Ishikawa (cell line): ENCODE measurements at regions not wholly inside any gene's neighbourhood (a gene's known extent, or its start where the extent isn't known, plus 50 kb on each side); places are given as distances from the start of the nearest gene placed in this dataset.

Experiments used
- CEBPB ChIP-seq: IDR thresholded peaks from 2 replicates; pipeline ENCODE4 v1.6.1; 2012
- CREB1 ChIP-seq: IDR thresholded peaks from 2 replicates; pipeline ENCODE4 v1.6.1; 2012; ENCODE audit warnings: low read depth
- EGR1 ChIP-seq: IDR thresholded peaks from 2 replicates; pipeline ENCODE4 v1.6.1; 2012
- EP300 ChIP-seq: IDR thresholded peaks from 2 replicates; pipeline ENCODE4 v1.6.1; 2012; ENCODE audit warnings: borderline replicate concordance
- FOXM1 ChIP-seq: IDR thresholded peaks from 2 replicates; pipeline ENCODE4 v1.6.1; 2012; ENCODE audit warnings: low read depth, borderline replicate concordance
- MAX ChIP-seq: IDR thresholded peaks from 2 replicates; pipeline ENCODE4 v1.6.1; 2012
- NFIC ChIP-seq: IDR thresholded peaks from 2 replicates; pipeline ENCODE4 v1.6.1; 2012
- RAD21 ChIP-seq: IDR thresholded peaks from 2 replicates; pipeline ENCODE4 v1.6.1; 2012; ENCODE audit warnings: low read depth
- TAF1 ChIP-seq: IDR thresholded peaks from 2 replicates; pipeline ENCODE4 v1.6.1; 2012; ENCODE audit warnings: low read depth, mild to moderate bottlenecking
- TCF12 ChIP-seq: IDR thresholded peaks from 2 replicates; pipeline ENCODE4 v1.6.1; 2012; ENCODE audit warnings: low read depth
- TEAD4 ChIP-seq: IDR thresholded peaks from 2 replicates; pipeline ENCODE4 v1.6.1; 2012
- YY1 ChIP-seq: IDR thresholded peaks from 2 replicates; pipeline ENCODE4 v1.6.1; 2012; ENCODE audit warnings: low read depth
- ZBTB7A ChIP-seq: IDR thresholded peaks from 2 replicates; pipeline ENCODE4 v1.6.1; 2012; ENCODE audit warnings: low read depth
- TF ChIP-seq, protein P1 (sequence below): IDR thresholded peaks from 2 replicates; pipeline ENCODE4 v1.6.1; 2012
- TF ChIP-seq, protein P2 (sequence below): IDR thresholded peaks from 2 replicates; pipeline ENCODE4 v1.6.1; 2012; ENCODE audit warnings: low read depth, mild to moderate bottlenecking

DNA sequence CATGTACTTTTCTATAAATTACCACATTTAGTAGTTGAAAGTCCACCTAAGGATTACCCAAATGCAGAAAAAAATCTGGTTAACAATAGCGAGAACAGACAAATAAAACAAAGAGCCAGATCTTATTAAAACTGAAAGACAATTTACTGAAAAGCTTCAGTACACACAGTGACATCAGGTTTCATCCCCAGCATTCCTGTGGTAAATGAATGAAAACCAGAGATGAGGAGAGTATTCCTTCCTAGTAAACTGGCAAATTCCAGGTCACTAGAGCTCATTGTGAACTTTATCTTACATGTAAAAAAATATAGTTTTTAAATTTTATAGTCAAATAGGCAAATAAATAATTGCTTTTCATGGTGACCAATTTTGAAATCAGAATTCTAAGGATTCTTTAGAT lies 1290.5 kb downstream of the ADGRL3 start:
- TF ChIP-seq, protein P1, sequence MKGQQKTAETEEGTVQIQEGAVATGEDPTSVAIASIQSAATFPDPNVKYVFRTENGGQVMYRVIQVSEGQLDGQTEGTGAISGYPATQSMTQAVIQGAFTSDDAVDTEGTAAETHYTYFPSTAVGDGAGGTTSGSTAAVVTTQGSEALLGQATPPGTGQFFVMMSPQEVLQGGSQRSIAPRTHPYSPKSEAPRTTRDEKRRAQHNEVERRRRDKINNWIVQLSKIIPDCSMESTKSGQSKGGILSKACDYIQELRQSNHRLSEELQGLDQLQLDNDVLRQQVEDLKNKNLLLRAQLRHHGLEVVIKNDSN: no peak
- TF ChIP-seq MAX (no peak), EGR1 (no peak), TCF12 (no peak), TEAD4 (no peak), EP300 (no peak), FOXM1 (no peak), YY1 (no peak), CEBPB (no peak), TAF1 (no peak), NFIC (no peak), ZBTB7A (no peak), CREB1 (no peak), RAD21 (no peak)
- TF ChIP-seq, protein P2, sequence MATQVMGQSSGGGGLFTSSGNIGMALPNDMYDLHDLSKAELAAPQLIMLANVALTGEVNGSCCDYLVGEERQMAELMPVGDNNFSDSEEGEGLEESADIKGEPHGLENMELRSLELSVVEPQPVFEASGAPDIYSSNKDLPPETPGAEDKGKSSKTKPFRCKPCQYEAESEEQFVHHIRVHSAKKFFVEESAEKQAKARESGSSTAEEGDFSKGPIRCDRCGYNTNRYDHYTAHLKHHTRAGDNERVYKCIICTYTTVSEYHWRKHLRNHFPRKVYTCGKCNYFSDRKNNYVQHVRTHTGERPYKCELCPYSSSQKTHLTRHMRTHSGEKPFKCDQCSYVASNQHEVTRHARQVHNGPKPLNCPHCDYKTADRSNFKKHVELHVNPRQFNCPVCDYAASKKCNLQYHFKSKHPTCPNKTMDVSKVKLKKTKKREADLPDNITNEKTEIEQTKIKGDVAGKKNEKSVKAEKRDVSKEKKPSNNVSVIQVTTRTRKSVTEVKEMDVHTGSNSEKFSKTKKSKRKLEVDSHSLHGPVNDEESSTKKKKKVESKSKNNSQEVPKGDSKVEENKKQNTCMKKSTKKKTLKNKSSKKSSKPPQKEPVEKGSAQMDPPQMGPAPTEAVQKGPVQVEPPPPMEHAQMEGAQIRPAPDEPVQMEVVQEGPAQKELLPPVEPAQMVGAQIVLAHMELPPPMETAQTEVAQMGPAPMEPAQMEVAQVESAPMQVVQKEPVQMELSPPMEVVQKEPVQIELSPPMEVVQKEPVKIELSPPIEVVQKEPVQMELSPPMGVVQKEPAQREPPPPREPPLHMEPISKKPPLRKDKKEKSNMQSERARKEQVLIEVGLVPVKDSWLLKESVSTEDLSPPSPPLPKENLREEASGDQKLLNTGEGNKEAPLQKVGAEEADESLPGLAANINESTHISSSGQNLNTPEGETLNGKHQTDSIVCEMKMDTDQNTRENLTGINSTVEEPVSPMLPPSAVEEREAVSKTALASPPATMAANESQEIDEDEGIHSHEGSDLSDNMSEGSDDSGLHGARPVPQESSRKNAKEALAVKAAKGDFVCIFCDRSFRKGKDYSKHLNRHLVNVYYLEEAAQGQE: no peak

GRCh38 chr4:62487016-62487415 lies 1286.9 kb downstream of the ADGRL3 start:
- TF ChIP-seq, protein P1: no peak
- TF ChIP-seq EGR1 (no peak), CREB1 (no peak), FOXM1 (no peak), YY1 (no peak), RAD21 (no peak), ZBTB7A (no peak)

GRCh38 chr4:62484357-62484756 lies 1284.2 kb downstream of the ADGRL3 start:
- TF ChIP-seq ZBTB7A (no peak), CEBPB (no peak), TAF1 (no peak), EP300 (no peak), CREB1 (no peak), EGR1 (no peak), NFIC (no peak), TEAD4 (no peak), YY1 (no peak), MAX (no peak), FOXM1 (no peak), RAD21 (no peak), TCF12 (no peak)
- TF ChIP-seq, protein P2: no peak
- TF ChIP-seq, protein P1: no peak

DNA sequence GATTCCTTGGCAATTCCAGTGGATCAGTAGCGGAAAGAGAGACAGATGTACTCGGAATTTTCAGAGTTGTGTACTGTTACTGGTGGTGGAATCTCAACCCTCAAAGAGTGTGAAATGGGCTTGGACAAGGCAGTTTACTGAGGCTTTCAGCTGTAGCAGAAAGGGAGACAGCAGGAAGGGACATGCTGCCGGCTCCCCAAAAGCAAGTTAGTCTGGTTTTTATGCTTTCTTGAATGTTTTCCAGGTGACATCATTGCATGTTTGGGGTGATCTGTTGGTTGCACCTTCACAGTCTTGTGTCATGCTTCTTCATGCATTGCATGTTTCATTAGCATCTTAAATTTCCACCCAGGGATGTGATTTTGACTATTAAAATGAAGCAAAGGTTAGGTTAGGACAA lies 1282.2 kb downstream of the ADGRL3 start:
- TF ChIP-seq TAF1 (no peak), RAD21 (no peak), YY1 (no peak), CEBPB (no peak), ZBTB7A (no peak), EGR1 (no peak), TEAD4 (no peak), MAX (no peak), EP300 (no peak), CREB1 (no peak), NFIC (no peak), FOXM1 (no peak), TCF12 (no peak)
- TF ChIP-seq, protein P2: no peak
- TF ChIP-seq, protein P1: no peak
